ENCODE measurements at regions not wholly inside any gene's neighbourhood (a gene's known extent, or its start where the extent isn't known, plus 50 kb on each side); places are given as distances from the start of the nearest gene placed in this dataset.

DNA sequence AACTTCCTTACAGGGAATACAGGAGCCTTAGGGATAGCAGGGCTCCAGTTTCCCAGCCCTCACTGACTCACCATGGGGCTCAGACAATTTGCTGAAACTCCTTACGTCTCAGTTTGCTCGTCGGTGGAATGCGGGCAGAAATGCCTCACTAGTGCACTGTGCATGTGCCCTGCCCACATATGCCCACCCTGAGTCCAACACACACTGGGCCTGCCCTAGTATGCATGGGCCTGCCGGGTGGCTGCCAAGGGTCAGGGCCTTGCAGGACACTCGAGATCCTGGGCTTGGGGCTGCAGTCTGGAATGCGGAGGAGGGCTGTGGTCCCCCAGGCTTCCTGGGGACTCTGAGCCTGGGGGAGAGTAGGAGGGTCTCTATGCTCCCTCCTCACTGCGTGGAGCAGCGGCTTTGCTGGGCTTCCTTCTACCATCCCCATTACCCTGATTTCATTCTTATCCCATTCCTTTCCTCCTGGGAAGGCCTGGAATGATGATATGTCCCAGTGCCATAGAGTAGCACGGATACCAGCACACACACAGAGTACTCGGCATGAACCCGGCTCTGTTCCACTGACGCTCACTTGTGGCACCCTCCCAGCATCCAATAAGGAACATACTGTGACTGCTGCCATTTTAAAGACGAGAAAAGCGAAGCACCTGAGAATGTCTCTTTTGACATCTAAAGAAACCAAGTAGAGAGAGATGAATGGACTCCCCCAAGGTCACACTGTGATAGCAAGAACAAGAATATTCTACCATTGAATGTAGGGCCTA lies 124.2 kb downstream of the ASB7 start:
- Histone ChIP-seq H3K27ac (ENCODE audit: low read depth, low read length) (peak overlapping the region; percentile 80), H4K20me1 (ENCODE audit: insufficient read depth, low read length) (no peaks in the 10 kb centered on the region), H3K4me3 (ENCODE audit: insufficient read depth, low read depth, low read length) (no peak overlapping the region), H2AFZ (ENCODE audit: low read depth, low read length) (peak overlapping the region; percentile 21), H3K79me2 (ENCODE audit: insufficient read depth, low read length) (no peaks in the 10 kb centered on the region), H3K9me3 (ENCODE audit: insufficient read depth, low read depth, low read length) (no peaks in the 10 kb centered on the region), H3K4me1 (ENCODE audit: insufficient read depth, low read length) (peaks cover 41% of the 10 kb centered on the region), H3K9ac (ENCODE audit: low read length) (peak overlapping the region; percentile 55), H3K36me3 (ENCODE audit: insufficient read depth, low read length) (no peaks in the 10 kb centered on the region), H3K27me3 (ENCODE audit: insufficient read depth, low read length) (no peaks in the 10 kb centered on the region), H3K4me2 (ENCODE audit: low read length) (peak overlapping the region; percentile 46)
- Mint-ChIP-seq H3K4me1 (ENCODE audit: low read depth, unreplicated experiment) (peaks cover 50% of the 10 kb centered on the region), H3K4me3 (ENCODE audit: unreplicated experiment) (no peak overlapping the region), H3K36me3 (ENCODE audit: low read depth, unreplicated experiment) (no peaks in the 10 kb centered on the region), H3K27me3 (ENCODE audit: low read depth, unreplicated experiment) (peaks cover 5% of the 10 kb centered on the region), H3K27ac (ENCODE audit: unreplicated experiment) (peak overlapping the region; percentile 73), H3K9me3 (ENCODE audit: unreplicated experiment) (peaks cover 1% of the 10 kb centered on the region)
- FAIRE-seq, result peak; percentile 20
- TF ChIP-seq, protein P1, sequence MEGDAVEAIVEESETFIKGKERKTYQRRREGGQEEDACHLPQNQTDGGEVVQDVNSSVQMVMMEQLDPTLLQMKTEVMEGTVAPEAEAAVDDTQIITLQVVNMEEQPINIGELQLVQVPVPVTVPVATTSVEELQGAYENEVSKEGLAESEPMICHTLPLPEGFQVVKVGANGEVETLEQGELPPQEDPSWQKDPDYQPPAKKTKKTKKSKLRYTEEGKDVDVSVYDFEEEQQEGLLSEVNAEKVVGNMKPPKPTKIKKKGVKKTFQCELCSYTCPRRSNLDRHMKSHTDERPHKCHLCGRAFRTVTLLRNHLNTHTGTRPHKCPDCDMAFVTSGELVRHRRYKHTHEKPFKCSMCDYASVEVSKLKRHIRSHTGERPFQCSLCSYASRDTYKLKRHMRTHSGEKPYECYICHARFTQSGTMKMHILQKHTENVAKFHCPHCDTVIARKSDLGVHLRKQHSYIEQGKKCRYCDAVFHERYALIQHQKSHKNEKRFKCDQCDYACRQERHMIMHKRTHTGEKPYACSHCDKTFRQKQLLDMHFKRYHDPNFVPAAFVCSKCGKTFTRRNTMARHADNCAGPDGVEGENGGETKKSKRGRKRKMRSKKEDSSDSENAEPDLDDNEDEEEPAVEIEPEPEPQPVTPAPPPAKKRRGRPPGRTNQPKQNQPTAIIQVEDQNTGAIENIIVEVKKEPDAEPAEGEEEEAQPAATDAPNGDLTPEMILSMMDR (IDR thresholded peaks at IDR 0.05; ENCODE audit: insufficient read depth, low read depth, low read length), result no peak
- no peak for TF ChIP-seq EZH2 (IDR thresholded peaks at IDR 0.05; ENCODE audit: insufficient read depth, low read length)
- DNase-seq (ENCODE audit: low read depth), result peak; percentile 90

GRCh38 chr15:100727291-100727851 lies 125.0 kb downstream of the ASB7 start:
- no peak overlapping the region for H3K4me3 ChIP-seq (ENCODE audit: insufficient read depth, low read depth, low read length)
- H2AFZ ChIP-seq (ENCODE audit: low read depth, low read length), result no peak overlapping the region
- no peak overlapping the region for H3K9ac ChIP-seq (ENCODE audit: low read length)
- Mint-ChIP-seq H3K36me3 (ENCODE audit: low read depth, unreplicated experiment) (no peaks in the 10 kb centered on the region), H3K27me3 (ENCODE audit: low read depth, unreplicated experiment) (peaks cover 5% of the 10 kb centered on the region), H3K4me3 (ENCODE audit: unreplicated experiment) (no peak overlapping the region), H3K9me3 (ENCODE audit: unreplicated experiment) (peaks cover 1% of the 10 kb centered on the region), H3K4me1 (ENCODE audit: low read depth, unreplicated experiment) (peaks cover 43% of the 10 kb centered on the region), H3K27ac (ENCODE audit: unreplicated experiment) (no peak overlapping the region)
- H3K27ac ChIP-seq (ENCODE audit: low read depth, low read length), result no peak overlapping the region
- H3K36me3 ChIP-seq (ENCODE audit: insufficient read depth, low read length), result no peaks in the 10 kb centered on the region
- H3K27me3 ChIP-seq (ENCODE audit: insufficient read depth, low read length), result no peaks in the 10 kb centered on the region
- peaks cover 38% of the 10 kb centered on the region for H3K4me1 ChIP-seq (ENCODE audit: insufficient read depth, low read length)
- no peaks in the 10 kb centered on the region for H3K79me2 ChIP-seq (ENCODE audit: insufficient read depth, low read length)
- FAIRE-seq (no peak), DNase-seq (ENCODE audit: low read depth) (peak; percentile 48)
- H3K4me2 ChIP-seq (ENCODE audit: low read length), result no peak overlapping the region
- TF ChIP-seq, protein P1 (IDR thresholded peaks at IDR 0.05; ENCODE audit: insufficient read depth, low read depth, low read length), result no peak
- TF ChIP-seq EZH2 (IDR thresholded peaks at IDR 0.05; ENCODE audit: insufficient read depth, low read length), result no peak
- no peaks in the 10 kb centered on the region for H4K20me1 ChIP-seq (ENCODE audit: insufficient read depth, low read length)
- no peaks in the 10 kb centered on the region for H3K9me3 ChIP-seq (ENCODE audit: insufficient read depth, low read depth, low read length)
